Liver (tissue), 3 donors: ENCODE measurements at regions not wholly inside any gene's neighbourhood (a gene's known extent, or its start where the extent isn't known, plus 50 kb on each side); places are given as distances from the start of the nearest gene placed in this dataset.

ENCODE experiments used
- FOXA1 ChIP-seq: IDR thresholded peaks from 2 replicates; pipeline ENCODE4 v1.6.1; 2016; ENCODE audit warnings: antibody characterized with exemption
- GABPA ChIP-seq, 2 donors: IDR thresholded peaks in 1 of 2; conservative IDR thresholded peaks in 1 of 2; 2 replicates each; pipeline ENCODE4 v1.6.1; 2016; ENCODE audit warnings: antibody characterized with exemption in 2 of 2, mild to moderate bottlenecking in 1 of 2, moderate library complexity in 1 of 2
- JUND ChIP-seq, 2 donors: IDR thresholded peaks; 2 replicates each; pipeline ENCODE4 v1.6.1; 2016; ENCODE audit warnings: antibody characterized with exemption in 2 of 2
- RAD21 ChIP-seq, 2 donors: IDR thresholded peaks; 2 replicates each; pipeline ENCODE4 v1.6.1; 2016; ENCODE audit warnings: antibody characterized with exemption in 2 of 2, mild to moderate bottlenecking in 2 of 2
- SP1 ChIP-seq: IDR thresholded peaks from 2 replicates; pipeline ENCODE4 v1.6.1; 2018; ENCODE audit warnings: antibody characterized with exemption, mild to moderate bottlenecking
- TAF1 ChIP-seq: conservative IDR thresholded peaks from 2 replicates; pipeline ENCODE4 v1.6.1; 2016; ENCODE audit warnings: antibody characterized with exemption, mild to moderate bottlenecking
- YY1 ChIP-seq: IDR thresholded peaks from 2 replicates; pipeline ENCODE4 v1.6.1; 2016; ENCODE audit warnings: antibody characterized with exemption, mild to moderate bottlenecking
- TF ChIP-seq, protein P1 (sequence below): fragments of 150-350 bp; IDR thresholded peaks from 2 replicates; pipeline ENCODE4 v1.5.1; 2017; ENCODE audit warnings: improper control_type of control experiment, low read depth, low read length; ENCODE audit not compliant: missing input control
- TF ChIP-seq, protein P2 (sequence below): IDR thresholded peaks from 2 replicates; pipeline ENCODE4 v1.6.1; 2016; ENCODE audit warnings: antibody characterized with exemption
- TF ChIP-seq, protein P3 (sequence below): IDR thresholded peaks from 2 replicates; pipeline ENCODE4 v1.6.1; 2016; ENCODE audit warnings: antibody characterized with exemption, mild to moderate bottlenecking
- TF ChIP-seq, protein P4 (sequence below): IDR thresholded peaks from 2 replicates; pipeline ENCODE4 v1.6.1; 2016; ENCODE audit warnings: antibody characterized with exemption
- donor health status: healthy.
- donor health status: healthy.

DNA sequence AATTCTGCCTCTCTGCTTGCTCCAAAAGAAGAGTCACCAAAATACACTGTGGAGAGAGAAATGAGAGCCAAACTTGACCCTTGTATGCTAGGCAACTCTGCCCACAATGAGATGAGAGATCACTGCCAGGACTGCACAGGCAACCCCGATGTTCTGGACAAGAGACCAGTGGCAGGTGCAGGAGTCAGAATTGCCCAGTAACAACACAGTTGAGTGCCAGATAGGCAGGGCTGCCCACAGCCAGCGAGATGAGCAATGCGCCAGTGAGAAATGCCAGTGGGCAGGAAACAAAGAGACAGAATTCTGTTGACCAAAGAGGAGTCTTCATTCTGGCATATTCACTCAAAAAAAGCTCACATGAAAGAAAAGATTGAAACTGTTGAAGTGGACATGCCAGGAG lies 570.7 kb downstream of the CAAP1 start:
- TF ChIP-seq, protein P1, sequence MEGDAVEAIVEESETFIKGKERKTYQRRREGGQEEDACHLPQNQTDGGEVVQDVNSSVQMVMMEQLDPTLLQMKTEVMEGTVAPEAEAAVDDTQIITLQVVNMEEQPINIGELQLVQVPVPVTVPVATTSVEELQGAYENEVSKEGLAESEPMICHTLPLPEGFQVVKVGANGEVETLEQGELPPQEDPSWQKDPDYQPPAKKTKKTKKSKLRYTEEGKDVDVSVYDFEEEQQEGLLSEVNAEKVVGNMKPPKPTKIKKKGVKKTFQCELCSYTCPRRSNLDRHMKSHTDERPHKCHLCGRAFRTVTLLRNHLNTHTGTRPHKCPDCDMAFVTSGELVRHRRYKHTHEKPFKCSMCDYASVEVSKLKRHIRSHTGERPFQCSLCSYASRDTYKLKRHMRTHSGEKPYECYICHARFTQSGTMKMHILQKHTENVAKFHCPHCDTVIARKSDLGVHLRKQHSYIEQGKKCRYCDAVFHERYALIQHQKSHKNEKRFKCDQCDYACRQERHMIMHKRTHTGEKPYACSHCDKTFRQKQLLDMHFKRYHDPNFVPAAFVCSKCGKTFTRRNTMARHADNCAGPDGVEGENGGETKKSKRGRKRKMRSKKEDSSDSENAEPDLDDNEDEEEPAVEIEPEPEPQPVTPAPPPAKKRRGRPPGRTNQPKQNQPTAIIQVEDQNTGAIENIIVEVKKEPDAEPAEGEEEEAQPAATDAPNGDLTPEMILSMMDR: no peak
- TF ChIP-seq JUND (IDR thresholded peaks at IDR 0.05): no peak
- TF ChIP-seq, protein P2, sequence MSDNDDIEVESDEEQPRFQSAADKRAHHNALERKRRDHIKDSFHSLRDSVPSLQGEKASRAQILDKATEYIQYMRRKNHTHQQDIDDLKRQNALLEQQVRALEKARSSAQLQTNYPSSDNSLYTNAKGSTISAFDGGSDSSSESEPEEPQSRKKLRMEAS: no peak
- TF ChIP-seq FOXA1: no peak
- TF ChIP-seq, protein P3, sequence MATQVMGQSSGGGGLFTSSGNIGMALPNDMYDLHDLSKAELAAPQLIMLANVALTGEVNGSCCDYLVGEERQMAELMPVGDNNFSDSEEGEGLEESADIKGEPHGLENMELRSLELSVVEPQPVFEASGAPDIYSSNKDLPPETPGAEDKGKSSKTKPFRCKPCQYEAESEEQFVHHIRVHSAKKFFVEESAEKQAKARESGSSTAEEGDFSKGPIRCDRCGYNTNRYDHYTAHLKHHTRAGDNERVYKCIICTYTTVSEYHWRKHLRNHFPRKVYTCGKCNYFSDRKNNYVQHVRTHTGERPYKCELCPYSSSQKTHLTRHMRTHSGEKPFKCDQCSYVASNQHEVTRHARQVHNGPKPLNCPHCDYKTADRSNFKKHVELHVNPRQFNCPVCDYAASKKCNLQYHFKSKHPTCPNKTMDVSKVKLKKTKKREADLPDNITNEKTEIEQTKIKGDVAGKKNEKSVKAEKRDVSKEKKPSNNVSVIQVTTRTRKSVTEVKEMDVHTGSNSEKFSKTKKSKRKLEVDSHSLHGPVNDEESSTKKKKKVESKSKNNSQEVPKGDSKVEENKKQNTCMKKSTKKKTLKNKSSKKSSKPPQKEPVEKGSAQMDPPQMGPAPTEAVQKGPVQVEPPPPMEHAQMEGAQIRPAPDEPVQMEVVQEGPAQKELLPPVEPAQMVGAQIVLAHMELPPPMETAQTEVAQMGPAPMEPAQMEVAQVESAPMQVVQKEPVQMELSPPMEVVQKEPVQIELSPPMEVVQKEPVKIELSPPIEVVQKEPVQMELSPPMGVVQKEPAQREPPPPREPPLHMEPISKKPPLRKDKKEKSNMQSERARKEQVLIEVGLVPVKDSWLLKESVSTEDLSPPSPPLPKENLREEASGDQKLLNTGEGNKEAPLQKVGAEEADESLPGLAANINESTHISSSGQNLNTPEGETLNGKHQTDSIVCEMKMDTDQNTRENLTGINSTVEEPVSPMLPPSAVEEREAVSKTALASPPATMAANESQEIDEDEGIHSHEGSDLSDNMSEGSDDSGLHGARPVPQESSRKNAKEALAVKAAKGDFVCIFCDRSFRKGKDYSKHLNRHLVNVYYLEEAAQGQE: no peak
- TF ChIP-seq YY1: no peak
- TF ChIP-seq TAF1: no peak
- TF ChIP-seq SP1: no peak
- TF ChIP-seq GABPA (IDR thresholded peaks at IDR 0.05 in 1 of 2, conservative IDR thresholded peaks at IDR 0.05 in 1 of 2): no peak
- no peak for TF ChIP-seq RAD21 (IDR thresholded peaks at IDR 0.05)
- TF ChIP-seq, protein P4, sequence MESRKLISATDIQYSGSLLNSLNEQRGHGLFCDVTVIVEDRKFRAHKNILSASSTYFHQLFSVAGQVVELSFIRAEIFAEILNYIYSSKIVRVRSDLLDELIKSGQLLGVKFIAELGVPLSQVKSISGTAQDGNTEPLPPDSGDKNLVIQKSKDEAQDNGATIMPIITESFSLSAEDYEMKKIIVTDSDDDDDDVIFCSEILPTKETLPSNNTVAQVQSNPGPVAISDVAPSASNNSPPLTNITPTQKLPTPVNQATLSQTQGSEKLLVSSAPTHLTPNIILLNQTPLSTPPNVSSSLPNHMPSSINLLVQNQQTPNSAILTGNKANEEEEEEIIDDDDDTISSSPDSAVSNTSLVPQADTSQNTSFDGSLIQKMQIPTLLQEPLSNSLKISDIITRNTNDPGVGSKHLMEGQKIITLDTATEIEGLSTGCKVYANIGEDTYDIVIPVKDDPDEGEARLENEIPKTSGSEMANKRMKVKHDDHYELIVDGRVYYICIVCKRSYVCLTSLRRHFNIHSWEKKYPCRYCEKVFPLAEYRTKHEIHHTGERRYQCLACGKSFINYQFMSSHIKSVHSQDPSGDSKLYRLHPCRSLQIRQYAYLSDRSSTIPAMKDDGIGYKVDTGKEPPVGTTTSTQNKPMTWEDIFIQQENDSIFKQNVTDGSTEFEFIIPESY: no peak
